Aorta (tissue), 5 donors: ENCODE measurements at regions not wholly inside any gene's neighbourhood (a gene's known extent, or its start where the extent isn't known, plus 50 kb on each side); places are given as distances from the start of the nearest gene placed in this dataset.
"Not testable (repeated sequence)": the region's sequence is repeated elsewhere in the genome, so short reads cannot be mapped to it uniquely, and the experiment has no call there.

ENCODE experiments used
- ATAC-seq: fragments of 200-7000 bp; cut with Tn5 transposase; one replicate; pipeline ENCODE4 v1.9.1; 2022; ENCODE audit warnings: moderate library complexity; ENCODE audit not compliant: low FRiP score
- DNase-seq, 2 donors: peaks; one replicate each; pipeline ENCODE4 v3.0.0-alpha.2; 2020
- H3K27ac ChIP-seq, 2 donors: one replicate each; pipeline ENCODE4 v1.5.1; 2013; ENCODE audit warnings: low read length in 2 of 2, mild to moderate bottlenecking in 2 of 2, moderate library complexity in 2 of 2, control low read depth in 1 of 2, inconsistent platforms in 1 of 2, low read depth in 1 of 2
- H3K27me3 ChIP-seq, 2 donors: one replicate each; pipeline ENCODE4 v1.6.1; 2013; ENCODE audit warnings: control low read depth in 1 of 2, low read length in 1 of 2, mild to moderate bottlenecking in 1 of 2, moderate library complexity in 1 of 2; ENCODE audit not compliant: insufficient read depth in 2 of 2, control insufficient read depth in 1 of 2
- H3K36me3 ChIP-seq, 2 donors: one replicate each; pipeline ENCODE4 v1.6.1; 2013; ENCODE audit warnings: control low read depth in 1 of 2, low read length in 1 of 2, mild to moderate bottlenecking in 1 of 2; ENCODE audit not compliant: insufficient read depth in 2 of 2, control insufficient read depth in 1 of 2
- H3K4me1 ChIP-seq, 2 donors: one replicate each; pipeline ENCODE4 v1.6.1; 2013; ENCODE audit warnings: low read length in 2 of 2, control low read depth in 1 of 2, mild to moderate bottlenecking in 1 of 2, moderate library complexity in 1 of 2; ENCODE audit not compliant: insufficient read depth in 2 of 2, control insufficient read depth in 1 of 2
- H3K4me3 ChIP-seq, 2 donors: one replicate each; pipeline ENCODE4 v1.5.1; 2013; ENCODE audit warnings: low read length in 2 of 2, control low read depth in 1 of 2, mild to moderate bottlenecking in 1 of 2
- H3K9me3 ChIP-seq: one replicate; pipeline ENCODE4 v1.6.1; 2013; ENCODE audit warnings: mild to moderate bottlenecking, low read length; ENCODE audit not compliant: control insufficient read depth
- WGBS, 2 donors: extraction: QIAGEN DNeasy Blood & Tissue Kit; methylation state at CpG; one replicate each; pipeline ENCODE4 v1.1.7; 2013; 5-methylcytosine and 5-hydroxymethylcytosine counted together
- intact Hi-C, 2 donors: fragments of 100-400 bp; cut with DNase I; formaldehyde crosslinking; loops; one replicate each; pipeline versions ENCODE4 v1.14.2 to v1.15.0; 2022
- donor health status: healthy with polysubstance abuse.
- donor health status: Bipolar disorder and iron deficiency.
- donor health status: DM: no; HTN: no; CAD: no.
- donor health status: DM: no; HTN: no; CAD: no.
- donor health status: DM: yes; HTN: yes; CAD: no.

DNA sequence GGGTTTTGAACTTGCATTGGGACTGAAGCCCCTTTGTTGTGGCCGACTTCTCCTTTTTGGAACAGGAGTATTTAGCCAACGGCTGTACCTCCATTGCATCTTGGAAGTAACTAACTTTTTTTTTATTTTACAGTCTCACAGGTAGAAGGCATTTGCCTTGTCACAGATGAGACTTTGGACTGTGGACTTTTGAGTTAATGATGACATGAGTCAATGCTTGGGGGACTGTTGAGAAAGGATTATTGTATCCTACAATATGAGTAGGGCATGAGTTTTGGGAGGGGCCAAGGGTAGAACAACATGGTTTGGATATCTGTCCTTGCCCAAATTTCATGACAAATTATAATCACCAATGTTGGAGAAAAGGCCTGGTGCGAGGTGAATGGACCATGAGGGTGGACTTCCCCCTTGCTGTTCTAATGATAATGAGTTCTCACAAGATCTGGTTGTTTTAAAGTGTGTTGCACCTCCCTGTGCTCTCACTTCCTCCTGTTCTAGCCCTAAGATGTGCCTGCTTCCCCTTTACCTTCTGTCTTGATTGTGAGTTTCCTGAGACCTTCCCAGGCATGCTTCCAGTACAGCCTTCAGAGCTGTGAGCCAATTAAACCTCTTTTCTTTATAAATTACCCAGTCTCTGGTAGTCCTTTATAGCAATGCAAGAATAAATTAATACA, 1269.4 kb upstream of the CHAC2 start:
- no peak overlapping the region for H3K27ac ChIP-seq
- no peaks in the 10 kb centered on the region for H3K9me3 ChIP-seq
- ATAC-seq (no peak), DNase-seq (no peak)
- H3K36me3 ChIP-seq, result no peaks in the 10 kb centered on the region
- WGBS, 2 donors, result 90 to 97% methylated on average over 3 of the region's 3 CpGs
- no peak overlapping the region for H3K4me3 ChIP-seq
- H3K27me3 ChIP-seq, result no peaks in the 10 kb centered on the region
- no peaks in the 10 kb centered on the region for H3K4me1 ChIP-seq
- intact Hi-C loops, result no loop called here

DNA sequence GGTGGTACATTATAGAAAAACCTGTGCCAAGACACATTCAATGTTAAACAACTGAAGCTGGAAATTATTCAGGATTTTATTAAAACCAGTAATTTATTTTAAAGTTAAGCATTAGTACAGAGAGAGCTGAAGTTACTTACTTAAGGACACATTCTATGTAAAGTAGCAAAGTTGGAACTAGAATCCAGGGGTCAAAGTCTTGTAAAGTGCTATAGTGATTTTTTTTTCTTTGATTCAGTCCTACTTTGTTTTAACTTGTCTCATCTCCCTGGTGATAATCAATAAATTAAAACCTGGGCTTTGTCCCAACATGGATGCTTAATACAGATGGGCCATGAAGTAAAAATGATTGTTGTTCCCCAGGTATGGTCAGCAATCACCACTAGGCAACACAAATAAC, 1271.8 kb upstream of the CHAC2 start:
- H3K36me3 ChIP-seq, result no peaks in the 10 kb centered on the region
- no peaks in the 10 kb centered on the region for H3K9me3 ChIP-seq
- H3K27me3 ChIP-seq, result no peaks in the 10 kb centered on the region
- no peak for DNase-seq
- no peak overlapping the region for H3K27ac ChIP-seq
- H3K4me1 ChIP-seq, result no peaks in the 10 kb centered on the region
- no peak for ATAC-seq
- H3K4me3 ChIP-seq, result no peak overlapping the region
- intact Hi-C loops, result no loop called here

DNA sequence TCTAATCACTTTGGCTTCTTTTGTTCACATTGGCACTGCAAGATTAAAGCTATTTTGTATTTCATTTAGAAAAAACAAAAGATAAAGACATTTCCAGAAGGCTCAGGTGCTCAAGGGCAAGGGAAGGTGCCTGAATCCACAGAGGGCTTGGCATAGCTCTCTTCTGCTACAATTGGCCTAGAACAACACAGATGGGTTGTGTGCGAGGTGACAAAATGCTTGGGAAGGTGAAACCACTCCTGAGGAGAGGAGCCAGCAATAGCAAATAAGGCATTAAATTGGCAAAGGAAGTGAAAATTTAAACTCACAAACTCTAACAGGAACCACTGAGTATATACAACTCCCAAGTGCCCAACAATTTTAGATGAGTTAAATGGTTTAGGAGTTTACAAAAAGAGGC, 1290.4 kb upstream of the CHAC2 start:
- Histone ChIP-seq H3K36me3 (no peaks in the 10 kb centered on the region), H3K27me3 (no peaks in the 10 kb centered on the region), H3K4me3 (no peak overlapping the region), H3K4me1 (no peaks in the 10 kb centered on the region), H3K27ac (no peak overlapping the region), H3K9me3 (no peaks in the 10 kb centered on the region)
- ATAC-seq (no peak), DNase-seq (no peak)
- intact Hi-C loops, result no loop called here
- 40 to 56% methylated on average over 1 of the region's 1 CpG for WGBS, 2 donors

DNA sequence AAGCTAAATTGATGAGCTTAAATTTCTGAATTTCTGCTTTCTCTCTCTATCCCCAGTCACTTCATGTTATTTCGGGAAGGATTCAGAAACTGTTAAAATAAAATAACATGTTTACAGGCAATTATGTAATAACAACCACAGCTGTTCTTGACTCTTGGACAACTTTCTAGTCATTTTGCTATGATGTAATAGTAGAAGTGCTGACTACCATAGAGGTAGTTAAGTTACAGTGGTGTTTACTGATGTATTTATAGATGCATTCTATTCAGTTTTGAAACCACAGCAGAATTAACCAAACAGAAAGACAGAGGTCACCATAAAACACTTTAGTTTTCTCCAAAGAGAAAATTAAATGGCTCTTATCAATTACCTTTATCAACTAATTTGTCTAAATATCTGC, 1292.0 kb upstream of the CHAC2 start:
- intact Hi-C loops, result no loop called here
- 91 to 95% methylated on average over 1 of the region's 1 CpG for WGBS, 2 donors
- no peaks in the 10 kb centered on the region for H3K4me1 ChIP-seq
- H3K27me3 ChIP-seq, result no peaks in the 10 kb centered on the region
- no peak overlapping the region for H3K4me3 ChIP-seq
- ATAC-seq (no peak), DNase-seq (no peak)
- no peaks in the 10 kb centered on the region for H3K36me3 ChIP-seq
- H3K9me3 ChIP-seq, result no peaks in the 10 kb centered on the region
- H3K27ac ChIP-seq, result no peak overlapping the region

DNA sequence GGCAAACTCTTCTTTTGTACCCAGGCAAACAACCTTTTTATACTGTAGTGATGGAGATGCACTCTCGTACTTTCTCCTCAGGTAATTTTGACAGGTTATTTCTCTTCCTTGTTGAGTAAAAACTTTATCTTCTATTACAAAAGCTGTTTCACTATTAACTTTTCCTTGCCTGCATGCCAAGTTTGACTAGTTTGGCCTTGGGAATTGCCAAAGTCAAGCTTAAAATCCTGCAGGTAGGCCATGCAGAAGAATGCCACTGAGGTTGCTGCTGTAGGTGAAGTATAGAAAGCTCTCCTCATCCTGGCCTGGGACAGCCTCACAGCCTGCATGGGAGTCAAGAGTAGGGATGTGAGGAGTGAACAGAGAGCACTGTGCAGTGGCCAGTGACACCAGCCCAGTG, 1293.5 kb upstream of the CHAC2 start:
- Histone ChIP-seq H3K27me3 (no peaks in the 10 kb centered on the region), H3K4me3 (no peak overlapping the region), H3K36me3 (no peaks in the 10 kb centered on the region), H3K27ac (no peak overlapping the region), H3K4me1 (no peaks in the 10 kb centered on the region), H3K9me3 (no peaks in the 10 kb centered on the region)
- intact Hi-C loops, result no loop called here
- WGBS, 2 donors, result 90 to 100% methylated on average over 1 of the region's 1 CpG
- ATAC-seq (no peak), DNase-seq (no peak)

DNA sequence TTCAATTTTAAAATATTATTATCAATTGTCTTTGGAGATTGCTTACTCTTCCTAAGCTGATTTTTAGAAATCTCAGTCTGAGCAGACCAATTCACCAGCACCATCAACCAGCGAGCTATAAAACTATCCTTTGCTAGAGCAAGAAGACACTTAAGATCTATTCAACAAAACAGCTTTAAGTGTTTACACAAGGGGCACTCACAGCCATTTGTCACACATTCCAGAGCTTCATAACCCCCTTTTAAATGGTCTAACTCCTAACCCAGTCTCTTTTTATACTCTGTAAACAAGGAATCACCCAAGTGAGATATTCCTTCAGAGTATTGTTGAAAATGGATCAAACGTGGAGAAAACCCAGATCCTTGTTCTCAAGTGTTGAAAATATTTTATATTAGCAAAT, 1294.1 kb upstream of the CHAC2 start:
- no peak for ATAC-seq
- no peak for DNase-seq
- intact Hi-C loops, result no loop called here
- Histone ChIP-seq H3K4me1 (no peaks in the 10 kb centered on the region), H3K36me3 (no peaks in the 10 kb centered on the region), H3K4me3 (no peak overlapping the region), H3K9me3 (no peaks in the 10 kb centered on the region), H3K27me3 (no peaks in the 10 kb centered on the region), H3K27ac (no peak overlapping the region)
- WGBS, 2 donors, result 75 to 78% methylated on average over 2 of the region's 2 CpGs

DNA sequence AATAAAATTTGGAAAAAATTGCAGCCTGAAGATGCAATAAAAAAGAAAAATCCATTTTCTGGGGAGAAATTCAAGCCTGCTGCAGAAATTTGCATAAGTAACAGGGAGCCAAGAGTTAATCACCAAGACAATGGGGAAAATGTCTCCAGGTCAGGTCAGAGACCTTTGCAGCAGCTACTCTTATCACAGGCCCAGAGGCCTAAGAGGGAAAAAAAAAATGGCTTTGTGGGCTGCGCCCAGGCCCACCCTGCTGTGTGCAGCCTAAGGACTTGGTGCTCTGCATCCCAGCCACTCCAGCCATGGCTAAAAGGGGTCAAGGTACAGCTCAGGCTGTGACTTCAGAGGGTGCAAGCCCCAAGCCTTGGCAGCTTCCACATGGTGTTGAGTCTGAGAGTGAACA, 1297.1 kb upstream of the CHAC2 start:
- H3K27me3 ChIP-seq, H3K9me3 ChIP-seq, H3K4me1 ChIP-seq, H3K4me3 ChIP-seq, H3K36me3 ChIP-seq, ATAC-seq, H3K27ac ChIP-seq, DNase-seq, intact Hi-C loops: not testable (repeated sequence)
- WGBS, 2 donors, result 97 to 100% methylated on average over 1 of the region's 1 CpG

DNA sequence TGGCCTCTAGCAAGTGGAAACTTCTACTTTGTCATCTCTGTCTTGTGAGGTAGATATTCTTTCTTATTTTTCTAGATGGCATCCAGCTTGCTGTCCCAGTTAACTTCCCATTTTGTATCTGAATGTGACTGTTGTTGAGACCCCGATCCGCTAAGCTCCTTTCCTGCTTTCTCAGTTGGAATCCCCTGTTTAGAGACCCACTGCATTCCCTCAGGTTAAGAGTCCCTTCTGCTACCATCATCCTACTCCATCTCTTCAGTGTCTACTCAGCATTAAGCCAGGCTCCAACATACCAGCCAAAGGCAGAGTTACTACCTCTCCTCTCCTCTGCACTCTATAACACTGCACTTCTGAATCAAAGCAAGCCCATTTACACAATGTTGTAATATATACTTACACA, 1300.4 kb upstream of the CHAC2 start:
- Histone ChIP-seq H3K4me1 (no peaks in the 10 kb centered on the region), H3K4me3 (no peak overlapping the region), H3K36me3 (no peaks in the 10 kb centered on the region), H3K27me3 (no peaks in the 10 kb centered on the region), H3K27ac (no peak overlapping the region), H3K9me3 (no peaks in the 10 kb centered on the region)
- DNase-seq (no peak), ATAC-seq (no peak)
- intact Hi-C loops, result no loop called here
- 94 to 97% methylated on average over 2 of the region's 2 CpGs for WGBS, 2 donors

DNA sequence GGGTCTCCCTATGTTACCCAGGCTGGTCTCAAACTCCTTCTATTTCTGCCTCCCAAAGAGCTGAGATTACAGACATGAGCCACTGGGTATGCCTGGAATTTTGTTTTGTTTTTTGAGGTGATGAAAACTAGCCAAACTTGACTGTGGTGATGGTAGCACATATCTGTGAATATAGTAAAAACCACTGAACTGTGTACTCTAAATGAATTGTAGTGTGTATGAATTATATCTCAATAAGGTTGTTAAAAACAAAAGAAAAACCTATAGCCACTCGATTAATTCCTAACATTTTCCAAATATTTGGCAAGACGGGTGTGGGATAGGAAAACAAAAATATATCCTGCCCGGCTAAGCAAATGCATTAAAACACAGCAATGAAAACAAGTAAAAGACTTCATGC, 1302.3 kb upstream of the CHAC2 start:
- ATAC-seq (no peak), DNase-seq (no peak)
- no peaks in the 10 kb centered on the region for H3K36me3 ChIP-seq
- H3K27me3 ChIP-seq, result no peaks in the 10 kb centered on the region
- no peaks in the 10 kb centered on the region for H3K9me3 ChIP-seq
- intact Hi-C loops, result no loop called here
- no peaks in the 10 kb centered on the region for H3K4me1 ChIP-seq
- WGBS, 2 donors, result 16 to 19% methylated on average over 3 of the region's 3 CpGs
- H3K27ac ChIP-seq, result no peak overlapping the region
- no peak overlapping the region for H3K4me3 ChIP-seq
